Aorta (tissue), 5 donors: ENCODE measurements at regions not wholly inside any gene's neighbourhood (a gene's known extent, or its start where the extent isn't known, plus 50 kb on each side); places are given as distances from the start of the nearest gene placed in this dataset.

Experiments
- ATAC-seq: fragments of 200-7000 bp; cut with Tn5 transposase; one replicate; pipeline ENCODE4 v1.9.1; 2022; ENCODE audit warnings: moderate library complexity; ENCODE audit not compliant: low FRiP score
- DNase-seq, 2 donors: peaks; one replicate each; pipeline ENCODE4 v3.0.0-alpha.2; 2020
- H3K27ac ChIP-seq, 2 donors: one replicate each; pipeline ENCODE4 v1.5.1; 2013; ENCODE audit warnings: low read length in 2 of 2, mild to moderate bottlenecking in 2 of 2, moderate library complexity in 2 of 2, control low read depth in 1 of 2, inconsistent platforms in 1 of 2, low read depth in 1 of 2
- H3K27me3 ChIP-seq, 2 donors: one replicate each; pipeline ENCODE4 v1.6.1; 2013; ENCODE audit warnings: control low read depth in 1 of 2, low read length in 1 of 2, mild to moderate bottlenecking in 1 of 2, moderate library complexity in 1 of 2; ENCODE audit not compliant: insufficient read depth in 2 of 2, control insufficient read depth in 1 of 2
- H3K36me3 ChIP-seq, 2 donors: one replicate each; pipeline ENCODE4 v1.6.1; 2013; ENCODE audit warnings: control low read depth in 1 of 2, low read length in 1 of 2, mild to moderate bottlenecking in 1 of 2; ENCODE audit not compliant: insufficient read depth in 2 of 2, control insufficient read depth in 1 of 2
- H3K4me1 ChIP-seq, 2 donors: one replicate each; pipeline ENCODE4 v1.6.1; 2013; ENCODE audit warnings: low read length in 2 of 2, control low read depth in 1 of 2, mild to moderate bottlenecking in 1 of 2, moderate library complexity in 1 of 2; ENCODE audit not compliant: insufficient read depth in 2 of 2, control insufficient read depth in 1 of 2
- H3K4me3 ChIP-seq, 2 donors: one replicate each; pipeline ENCODE4 v1.5.1; 2013; ENCODE audit warnings: low read length in 2 of 2, control low read depth in 1 of 2, mild to moderate bottlenecking in 1 of 2
- H3K9me3 ChIP-seq: one replicate; pipeline ENCODE4 v1.6.1; 2013; ENCODE audit warnings: mild to moderate bottlenecking, low read length; ENCODE audit not compliant: control insufficient read depth
- WGBS, 2 donors: extraction: QIAGEN DNeasy Blood & Tissue Kit; methylation state at CpG; one replicate each; pipeline ENCODE4 v1.1.7; 2013; 5-methylcytosine and 5-hydroxymethylcytosine counted together
- intact Hi-C, 2 donors: fragments of 100-400 bp; cut with DNase I; formaldehyde crosslinking; loops; one replicate each; pipeline versions ENCODE4 v1.14.2 to v1.15.0; 2022
- donor health status: healthy with polysubstance abuse.
- donor health status: Bipolar disorder and iron deficiency.
- donor health status: DM: no; HTN: no; CAD: no.
- donor health status: DM: no; HTN: no; CAD: no.
- donor health status: DM: yes; HTN: yes; CAD: no.

DNA sequence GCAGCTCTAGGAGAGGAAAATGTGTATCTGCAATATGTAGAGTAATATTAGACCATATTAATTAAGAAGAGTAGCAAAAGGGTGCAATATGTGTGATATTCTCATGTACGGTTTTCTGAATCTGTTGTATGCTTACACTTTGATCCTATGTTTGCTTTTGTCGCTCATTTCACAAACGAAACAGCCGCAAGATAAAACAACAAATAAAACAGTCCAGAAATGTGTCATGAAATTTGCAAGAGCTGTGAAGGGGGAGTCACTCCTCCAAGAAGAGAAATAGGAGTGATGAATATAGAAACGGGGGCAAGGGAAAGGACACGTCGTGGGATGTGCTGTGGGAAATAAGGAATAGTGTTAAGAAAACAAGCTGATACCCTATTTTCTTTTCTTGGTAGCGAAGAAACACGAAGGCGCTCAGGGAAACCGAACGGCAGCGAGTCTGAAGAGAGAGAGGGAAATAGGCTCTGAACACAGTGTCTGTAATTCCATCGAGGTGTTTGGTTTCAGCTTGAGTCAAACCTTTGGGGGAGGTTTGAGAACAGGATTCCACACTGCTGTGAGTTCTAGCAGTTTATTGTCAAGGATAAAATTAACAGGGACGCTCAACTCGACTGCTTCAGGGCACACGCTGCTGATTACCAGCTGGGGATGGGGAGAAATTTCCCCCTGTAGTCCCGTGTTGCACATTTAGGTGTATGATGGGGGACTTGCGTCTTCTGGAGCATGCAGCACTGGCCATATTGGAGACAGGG, 595.6 kb upstream of the TENM3 start:
- H3K27ac ChIP-seq: no peak overlapping the region
- ATAC-seq: no peak

GRCh38 chr4:181650033-181650825, 593.0 kb upstream of the TENM3 start:
- Histone ChIP-seq H3K27ac (no peak overlapping the region), H3K36me3 (no peaks in the 10 kb centered on the region), H3K4me3 (no peak overlapping the region), H3K4me1 (no peaks in the 10 kb centered on the region), H3K9me3 (peaks cover 1% of the 10 kb centered on the region), H3K27me3 (no peaks in the 10 kb centered on the region)
- intact Hi-C loops: no loop called here
- WGBS, 2 donors: 70 to 77% methylated on average over 4 of the region's 4 CpGs
- DNase-seq: no peak
- ATAC-seq: no peak

More for the DNA sequence above, 595.6 kb upstream of the TENM3 start:
- peaks cover 1% of the 10 kb centered on the region for H3K9me3 ChIP-seq
- H3K4me3 ChIP-seq: no peak overlapping the region
- no peak for DNase-seq
- H3K4me1 ChIP-seq: no peaks in the 10 kb centered on the region
- H3K36me3 ChIP-seq: no peaks in the 10 kb centered on the region
- intact Hi-C loops: no loop called here
- WGBS, 2 donors: 9 to 24% methylated on average over 19 of the region's 19 CpGs
- H3K27me3 ChIP-seq: no peaks in the 10 kb centered on the region

GRCh38 chr4:181656748-181657147, 586.5 kb upstream of the TENM3 start:
- no peaks in the 10 kb centered on the region for H3K36me3 ChIP-seq
- no peaks in the 10 kb centered on the region for H3K27me3 ChIP-seq
- no peak for ATAC-seq
- no peak overlapping the region for H3K4me3 ChIP-seq
- intact Hi-C loops: no loop called here
- no peaks in the 10 kb centered on the region for H3K4me1 ChIP-seq
- H3K9me3 ChIP-seq: no peaks in the 10 kb centered on the region
- no peak overlapping the region for H3K27ac ChIP-seq
- WGBS, 2 donors: 90 to 91% methylated on average over 5 of the region's 5 CpGs
- DNase-seq: no peak

DNA sequence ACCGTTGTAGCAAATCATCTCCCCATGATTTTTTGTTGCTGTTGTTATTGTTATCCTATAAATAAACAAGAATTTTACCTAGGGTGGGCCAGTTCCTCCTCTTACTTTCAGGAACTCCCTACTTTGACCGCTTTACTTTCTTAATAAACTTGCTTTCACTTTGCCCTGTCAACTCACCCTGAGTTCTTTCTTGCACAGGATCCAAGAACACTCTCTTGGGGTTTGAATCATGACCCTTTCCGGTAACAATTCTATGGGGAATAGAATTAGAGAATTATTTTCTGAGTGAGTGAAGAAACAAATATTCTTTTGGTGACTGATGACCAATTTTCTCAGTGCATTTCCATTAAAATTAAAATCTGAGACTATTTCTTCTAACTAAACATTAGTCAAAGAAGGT, 584.0 kb upstream of the TENM3 start:
- no peaks in the 10 kb centered on the region for H3K36me3 ChIP-seq
- intact Hi-C loops: no loop called here
- no peak for DNase-seq
- no peaks in the 10 kb centered on the region for H3K4me1 ChIP-seq
- H3K4me3 ChIP-seq: no peak overlapping the region
- H3K27me3 ChIP-seq: no peaks in the 10 kb centered on the region
- no peak overlapping the region for H3K27ac ChIP-seq
- H3K9me3 ChIP-seq: no peaks in the 10 kb centered on the region
- no peak for ATAC-seq
- WGBS, 2 donors: 36 to 37% methylated on average over 3 of the region's 3 CpGs

GRCh38 chr4:181659876-181660275, 583.3 kb upstream of the TENM3 start:
- intact Hi-C loops: no loop called here
- no peak for DNase-seq
- Histone ChIP-seq H3K4me3 (no peak overlapping the region), H3K9me3 (no peaks in the 10 kb centered on the region), H3K36me3 (no peaks in the 10 kb centered on the region), H3K4me1 (no peaks in the 10 kb centered on the region), H3K27me3 (no peaks in the 10 kb centered on the region), H3K27ac (no peak overlapping the region)
- WGBS, 2 donors: 68 to 72% methylated on average over 6 of the region's 6 CpGs
- no peak for ATAC-seq

GRCh38 chr4:181661090-181661489, 582.1 kb upstream of the TENM3 start:
- no peaks in the 10 kb centered on the region for H3K27me3 ChIP-seq
- 86 to 89% methylated on average over 4 of the region's 4 CpGs for WGBS, 2 donors
- no peaks in the 10 kb centered on the region for H3K4me1 ChIP-seq
- H3K9me3 ChIP-seq: no peaks in the 10 kb centered on the region
- ATAC-seq: no peak
- no peak for DNase-seq
- H3K27ac ChIP-seq: no peak overlapping the region
- no peak overlapping the region for H3K4me3 ChIP-seq
- no peaks in the 10 kb centered on the region for H3K36me3 ChIP-seq
- intact Hi-C loops: no loop called here

DNA sequence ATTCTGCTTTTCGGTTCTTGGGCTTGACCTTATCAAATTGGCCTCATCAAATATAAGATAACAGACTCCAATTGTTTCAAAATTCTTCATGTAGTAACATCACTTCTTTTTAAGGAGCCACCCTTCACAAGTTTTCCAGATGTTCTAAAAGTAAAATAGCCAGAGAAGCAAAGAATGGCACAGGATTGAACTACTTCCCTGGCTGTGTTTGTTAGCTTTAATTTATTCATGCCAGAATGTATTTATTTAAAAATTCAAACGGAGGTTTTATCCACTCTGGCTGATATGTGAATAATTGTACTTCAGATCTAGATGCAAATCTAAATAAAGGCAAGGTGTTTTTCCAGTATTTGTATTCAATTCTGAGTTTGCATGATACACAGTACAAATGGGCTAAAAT, 581.3 kb upstream of the TENM3 start:
- no peak for DNase-seq
- no peaks in the 10 kb centered on the region for H3K27me3 ChIP-seq
- ATAC-seq: no peak
- H3K36me3 ChIP-seq: no peaks in the 10 kb centered on the region
- no peak overlapping the region for H3K27ac ChIP-seq
- H3K4me1 ChIP-seq: no peaks in the 10 kb centered on the region
- no peak overlapping the region for H3K4me3 ChIP-seq
- WGBS, 2 donors: 4 to 5% methylated on average over 2 of the region's 2 CpGs
- intact Hi-C loops: no loop called here
- H3K9me3 ChIP-seq: no peaks in the 10 kb centered on the region

- 19 to 25% methylated on average over 3 of the region's 3 CpGs for WGBS, 2 donors
- H3K9me3 ChIP-seq: no peaks in the 10 kb centered on the region
- H3K4me3 ChIP-seq: no peak overlapping the region
- ATAC-seq: no peak
- no peaks in the 10 kb centered on the region for H3K27me3 ChIP-seq
- H3K4me1 ChIP-seq: no peaks in the 10 kb centered on the region
- no peaks in the 10 kb centered on the region for H3K36me3 ChIP-seq
- intact Hi-C loops: no loop called here
- no peak overlapping the region for H3K27ac ChIP-seq
- no peak for DNase-seq
Observed at GRCh38 chr4:181662383-181662782, 580.8 kb upstream of the TENM3 start.

GRCh38 chr4:181670506-181670905, 572.7 kb upstream of the TENM3 start:
- Histone ChIP-seq H3K36me3 (no peaks in the 10 kb centered on the region), H3K27ac (no peak overlapping the region), H3K4me3 (no peak overlapping the region), H3K27me3 (no peaks in the 10 kb centered on the region), H3K4me1 (no peaks in the 10 kb centered on the region), H3K9me3 (no peaks in the 10 kb centered on the region)
- WGBS, 2 donors: 74 to 75% methylated on average over 2 of the region's 2 CpGs
- intact Hi-C loops: no loop called here
- DNase-seq (no peak), ATAC-seq (no peak)
